ENCODE measurements at regions not wholly inside any gene's neighbourhood (a gene's known extent, or its start where the extent isn't known, plus 50 kb on each side); places are given as distances from the start of the nearest gene placed in this dataset.

DNA sequence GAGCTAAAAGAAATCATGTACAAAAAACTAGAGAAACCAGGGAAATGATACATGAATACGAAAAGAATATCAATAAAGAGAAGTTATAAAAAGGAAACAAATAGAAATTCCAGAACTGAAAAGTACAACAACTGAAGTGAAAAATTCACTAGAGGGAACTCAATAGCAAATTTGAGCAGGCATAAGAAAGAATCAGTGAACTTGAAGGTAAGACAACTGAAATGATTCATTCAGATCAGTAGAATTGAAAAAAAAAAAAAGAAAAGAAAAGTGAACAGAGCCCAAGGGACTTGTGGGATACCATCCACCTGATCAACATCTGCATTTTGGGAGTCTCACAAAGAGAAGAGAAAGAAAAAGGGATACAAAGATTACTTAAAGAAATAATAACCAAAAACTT, 78.3 kb downstream of the HHEX start:
- TF ChIP-seq, protein P1, sequence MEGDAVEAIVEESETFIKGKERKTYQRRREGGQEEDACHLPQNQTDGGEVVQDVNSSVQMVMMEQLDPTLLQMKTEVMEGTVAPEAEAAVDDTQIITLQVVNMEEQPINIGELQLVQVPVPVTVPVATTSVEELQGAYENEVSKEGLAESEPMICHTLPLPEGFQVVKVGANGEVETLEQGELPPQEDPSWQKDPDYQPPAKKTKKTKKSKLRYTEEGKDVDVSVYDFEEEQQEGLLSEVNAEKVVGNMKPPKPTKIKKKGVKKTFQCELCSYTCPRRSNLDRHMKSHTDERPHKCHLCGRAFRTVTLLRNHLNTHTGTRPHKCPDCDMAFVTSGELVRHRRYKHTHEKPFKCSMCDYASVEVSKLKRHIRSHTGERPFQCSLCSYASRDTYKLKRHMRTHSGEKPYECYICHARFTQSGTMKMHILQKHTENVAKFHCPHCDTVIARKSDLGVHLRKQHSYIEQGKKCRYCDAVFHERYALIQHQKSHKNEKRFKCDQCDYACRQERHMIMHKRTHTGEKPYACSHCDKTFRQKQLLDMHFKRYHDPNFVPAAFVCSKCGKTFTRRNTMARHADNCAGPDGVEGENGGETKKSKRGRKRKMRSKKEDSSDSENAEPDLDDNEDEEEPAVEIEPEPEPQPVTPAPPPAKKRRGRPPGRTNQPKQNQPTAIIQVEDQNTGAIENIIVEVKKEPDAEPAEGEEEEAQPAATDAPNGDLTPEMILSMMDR (IDR thresholded peaks at IDR 0.05; ENCODE audit: low read depth, low read length) = no peak
- TF ChIP-seq POLR2A (IDR thresholded peaks at IDR 0.05; ENCODE audit: extremely low read depth, insufficient read length) = no peak

Measured in NB4 (cell line).